ENCODE measurements at regions not wholly inside any gene's neighbourhood (a gene's known extent, or its start where the extent isn't known, plus 50 kb on each side); places are given as distances from the start of the nearest gene placed in this dataset.

DNA sequence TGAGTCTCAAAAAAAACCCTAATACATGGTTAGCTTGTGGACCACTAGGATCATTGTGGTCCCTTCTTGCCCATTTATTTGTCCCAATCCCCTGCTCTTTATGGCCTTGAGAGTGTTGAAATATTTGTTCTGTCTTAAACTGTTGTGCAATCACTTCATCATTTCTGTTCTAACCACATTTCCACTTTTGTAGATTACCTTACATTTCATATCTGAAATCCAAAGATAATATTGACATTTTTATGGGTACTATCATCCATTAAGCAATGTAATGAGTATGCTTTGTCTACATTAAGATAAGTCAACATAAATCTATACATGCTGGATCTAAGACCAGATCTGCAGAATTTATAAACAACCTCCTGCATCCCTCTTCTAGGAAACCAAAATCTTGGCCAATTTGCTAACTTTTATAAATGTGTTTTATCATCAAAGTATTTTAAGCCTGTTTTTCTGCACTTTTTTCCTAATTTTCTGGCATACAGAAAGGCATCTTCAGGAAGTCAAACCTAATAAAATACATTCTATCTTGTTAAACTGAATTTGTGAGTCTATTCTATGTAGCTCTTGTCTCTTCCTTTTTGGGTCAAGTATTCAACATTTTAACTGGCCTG is 359.4 kb upstream of the CELF2 start:
- H3K27me3 ChIP-seq: no peaks in the 10 kb centered on the region
- H3K4me3 ChIP-seq: no peak overlapping the region
- FAIRE-seq (no peak), DNase-seq (no peak), ATAC-seq (no peak)
- intact Hi-C loops (cut with DNase I): no loop called here
- H3K27ac ChIP-seq: no peak overlapping the region
- H3K9me3 ChIP-seq: no peaks in the 10 kb centered on the region
- TF ChIP-seq, protein P1, sequence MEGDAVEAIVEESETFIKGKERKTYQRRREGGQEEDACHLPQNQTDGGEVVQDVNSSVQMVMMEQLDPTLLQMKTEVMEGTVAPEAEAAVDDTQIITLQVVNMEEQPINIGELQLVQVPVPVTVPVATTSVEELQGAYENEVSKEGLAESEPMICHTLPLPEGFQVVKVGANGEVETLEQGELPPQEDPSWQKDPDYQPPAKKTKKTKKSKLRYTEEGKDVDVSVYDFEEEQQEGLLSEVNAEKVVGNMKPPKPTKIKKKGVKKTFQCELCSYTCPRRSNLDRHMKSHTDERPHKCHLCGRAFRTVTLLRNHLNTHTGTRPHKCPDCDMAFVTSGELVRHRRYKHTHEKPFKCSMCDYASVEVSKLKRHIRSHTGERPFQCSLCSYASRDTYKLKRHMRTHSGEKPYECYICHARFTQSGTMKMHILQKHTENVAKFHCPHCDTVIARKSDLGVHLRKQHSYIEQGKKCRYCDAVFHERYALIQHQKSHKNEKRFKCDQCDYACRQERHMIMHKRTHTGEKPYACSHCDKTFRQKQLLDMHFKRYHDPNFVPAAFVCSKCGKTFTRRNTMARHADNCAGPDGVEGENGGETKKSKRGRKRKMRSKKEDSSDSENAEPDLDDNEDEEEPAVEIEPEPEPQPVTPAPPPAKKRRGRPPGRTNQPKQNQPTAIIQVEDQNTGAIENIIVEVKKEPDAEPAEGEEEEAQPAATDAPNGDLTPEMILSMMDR (IDR thresholded peaks at IDR 0.05): no peak
- no peaks in the 10 kb centered on the region for H3K36me3 ChIP-seq
- H3K4me1 ChIP-seq: no peaks in the 10 kb centered on the region

DNA sequence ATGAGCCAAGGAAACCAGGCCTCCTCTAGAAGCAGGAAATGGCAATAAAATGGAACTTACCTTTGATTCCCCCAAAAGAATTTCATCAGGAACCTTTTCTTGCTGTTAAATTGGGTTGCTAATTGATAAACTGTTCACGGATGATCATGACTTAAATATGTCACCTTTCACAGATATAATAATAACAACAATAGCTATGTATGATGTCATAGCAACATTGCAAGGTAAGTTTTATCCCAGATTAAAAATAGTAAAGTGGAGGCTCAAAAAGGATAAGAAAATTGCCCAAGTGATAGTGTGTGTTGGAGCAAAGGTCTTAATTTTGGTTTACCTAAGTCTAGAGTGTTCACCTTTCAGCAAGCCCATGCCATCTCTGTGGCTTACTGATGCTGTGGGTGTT is 357.6 kb upstream of the CELF2 start:
- intact Hi-C loops (cut with DNase I): no loop called here
- no peaks in the 10 kb centered on the region for H3K4me1 ChIP-seq
- H3K27me3 ChIP-seq: no peaks in the 10 kb centered on the region
- FAIRE-seq: no peak
- no peaks in the 10 kb centered on the region for H3K9me3 ChIP-seq
- H3K4me3 ChIP-seq: no peak overlapping the region
- WGBS, 2 donors: 88 to 96% methylated on average over 1 of the region's 1 CpG
- TF ChIP-seq, protein P1 (IDR thresholded peaks at IDR 0.05): no peak
- no peak for DNase-seq
- ATAC-seq: no peak
- H3K36me3 ChIP-seq: no peaks in the 10 kb centered on the region
- no peak overlapping the region for H3K27ac ChIP-seq

DNA sequence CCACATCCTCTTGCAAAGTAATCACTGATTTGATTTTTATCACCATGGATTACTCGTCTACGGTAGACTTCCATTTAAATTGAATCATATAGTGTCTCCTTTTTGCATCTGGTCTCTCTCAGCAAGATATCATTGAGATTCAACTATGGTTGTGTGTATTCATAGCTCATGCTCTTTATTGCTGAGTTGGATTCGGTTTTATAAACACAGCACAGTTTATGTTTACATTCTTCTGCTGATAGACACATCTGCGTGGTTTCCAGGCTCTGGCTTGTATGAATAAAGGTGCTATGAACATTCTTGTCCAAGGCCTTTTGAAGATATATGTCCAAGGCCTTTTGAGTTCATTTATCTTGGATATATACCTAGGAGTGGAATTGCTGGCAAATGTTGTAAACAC is 356.5 kb upstream of the CELF2 start:
- DNase-seq (no peak), FAIRE-seq (no peak)
- intact Hi-C loops (cut with DNase I): no loop called here

DNA sequence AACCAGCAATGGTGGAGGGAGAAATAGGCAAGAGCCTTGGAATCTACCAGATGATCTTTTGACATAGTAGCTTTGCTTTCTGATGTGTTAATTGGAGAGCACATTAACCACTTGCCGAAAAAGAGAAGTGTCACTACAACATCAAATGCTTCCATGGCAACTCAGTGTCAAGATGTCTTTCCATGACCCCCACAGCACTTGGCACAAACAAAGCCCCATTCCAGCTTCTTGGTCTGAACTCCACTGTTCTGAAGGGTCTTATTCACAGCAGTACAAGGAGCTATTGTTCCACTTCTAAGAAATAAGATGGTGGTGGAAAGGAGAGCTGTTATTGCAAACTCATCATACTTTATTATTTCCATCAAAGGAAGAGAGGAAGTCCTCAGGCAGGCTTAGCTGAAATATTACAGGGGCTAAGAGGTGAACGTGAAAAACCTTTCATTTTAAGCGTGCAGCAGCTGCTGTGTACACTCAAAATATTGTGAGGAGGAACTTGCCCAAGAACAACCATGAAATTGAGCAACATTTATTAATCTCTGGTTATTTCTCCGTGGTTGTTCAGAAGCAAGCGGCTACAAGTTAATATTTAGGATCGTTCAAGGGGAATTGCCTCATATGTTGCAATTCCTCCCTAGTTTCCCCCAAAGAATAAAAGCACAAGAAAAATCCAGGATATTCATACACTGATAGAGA is 354.8 kb upstream of the CELF2 start:
- no peak overlapping the region for H3K4me3 ChIP-seq
- no peak for FAIRE-seq
- intact Hi-C loops (cut with DNase I): no loop called here
- ATAC-seq: peak in 1 of 4 donors; percentile 23
- TF ChIP-seq, protein P1 (IDR thresholded peaks at IDR 0.05): no peak
- no peaks in the 10 kb centered on the region for H3K36me3 ChIP-seq
- H3K27ac ChIP-seq: no peak overlapping the region
- no peaks in the 10 kb centered on the region for H3K4me1 ChIP-seq
- 43 to 45% methylated on average over 6 of the region's 6 CpGs for WGBS, 2 donors
- no peak for DNase-seq
- H3K27me3 ChIP-seq: no peaks in the 10 kb centered on the region
- H3K9me3 ChIP-seq: no peaks in the 10 kb centered on the region

More for the DNA sequence above, 356.5 kb upstream of the CELF2 start:
- no peak for ATAC-seq
- 20 to 26% methylated on average over 4 of the region's 4 CpGs for WGBS, 2 donors
- TF ChIP-seq, protein P1 (IDR thresholded peaks at IDR 0.05): no peak
- H3K4me1 ChIP-seq: no peaks in the 10 kb centered on the region
- H3K27me3 ChIP-seq: no peaks in the 10 kb centered on the region
- no peaks in the 10 kb centered on the region for H3K9me3 ChIP-seq
- no peak overlapping the region for H3K4me3 ChIP-seq
- no peak overlapping the region for H3K27ac ChIP-seq
- no peaks in the 10 kb centered on the region for H3K36me3 ChIP-seq

DNA sequence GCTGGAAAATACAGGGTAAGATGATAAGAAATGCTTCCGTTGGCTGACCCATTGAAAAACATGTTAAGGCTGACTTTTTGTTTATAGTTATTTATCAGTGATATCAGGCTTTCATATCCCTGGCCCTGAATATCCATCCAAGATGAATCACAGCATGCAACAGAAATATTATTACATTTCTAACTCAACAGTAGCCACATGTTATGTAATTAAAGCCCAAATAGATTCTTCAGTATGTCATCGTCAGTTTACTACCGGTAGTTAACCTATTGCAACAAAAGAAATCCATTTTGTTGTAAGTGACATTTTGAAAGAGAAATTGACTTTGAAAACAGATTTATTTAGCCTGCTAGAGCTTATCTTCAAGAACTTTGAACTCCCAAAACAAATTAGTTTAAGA is 354.1 kb upstream of the CELF2 start:
- Histone ChIP-seq H3K36me3 (no peaks in the 10 kb centered on the region), H3K4me3 (no peak overlapping the region), H3K27ac (no peak overlapping the region), H3K4me1 (no peaks in the 10 kb centered on the region), H3K9me3 (no peaks in the 10 kb centered on the region), H3K27me3 (no peaks in the 10 kb centered on the region)
- intact Hi-C loops (cut with DNase I): no loop called here
- 27 to 32% methylated on average over 3 of the region's 3 CpGs for WGBS, 2 donors
- TF ChIP-seq, protein P1 (IDR thresholded peaks at IDR 0.05): no peak
- DNase-seq: no peak
- FAIRE-seq: no peak
- no peak for ATAC-seq
